HL-60 (cell line): ENCODE measurements at regions not wholly inside any gene's neighbourhood (a gene's known extent, or its start where the extent isn't known, plus 50 kb on each side); places are given as distances from the start of the nearest gene placed in this dataset.

Experiments used
- CTCF ChIP-seq: IDR thresholded peaks from one replicate; pipeline ENCODE4 v1.5.1; 2011; ENCODE audit warnings: low read length, control low read depth, inconsistent platforms; ENCODE audit not compliant: insufficient read depth
- GABPA ChIP-seq: IDR thresholded peaks from 2 replicates; pipeline ENCODE4 v1.6.1; 2012; ENCODE audit warnings: low read depth
- POLR2AphosphoS5 ChIP-seq: IDR thresholded peaks from 2 replicates; pipeline ENCODE4 v1.6.1; 2012; ENCODE audit warnings: low read depth
- REST ChIP-seq: IDR thresholded peaks from 2 replicates; pipeline ENCODE4 v1.6.1; 2012; ENCODE audit warnings: low read depth; ENCODE audit not compliant: insufficient replicate concordance
- SPI1 ChIP-seq: IDR thresholded peaks from 2 replicates; pipeline ENCODE4 v1.6.1; 2012; ENCODE audit warnings: low read depth, mild to moderate bottlenecking, borderline replicate concordance

GRCh38 chr5:84606784-84607183 is 222.1 kb upstream of the EDIL3 start:
- TF ChIP-seq CTCF: no peak
- TF ChIP-seq POLR2AphosphoS5: no peak
- no peak for TF ChIP-seq REST
- no peak for TF ChIP-seq SPI1
- no peak for TF ChIP-seq GABPA
